ENCODE measurements at regions not wholly inside any gene's neighbourhood (a gene's known extent, or its start where the extent isn't known, plus 50 kb on each side); places are given as distances from the start of the nearest gene placed in this dataset.
"Not testable (repeated sequence)": the region's sequence is repeated elsewhere in the genome, so short reads cannot be mapped to it uniquely, and the experiment has no call there.

GRCh38 chr2:34677119-34677531 lies 1078.0 kb upstream of the FAM98A start:
- H4K91ac ChIP-seq (replicated peaks; ENCODE audit: insufficient read length, low read length); H2BK15ac ChIP-seq (ENCODE audit: low read length); H2AK5ac ChIP-seq (ENCODE audit: low read depth, low read length); H3K14ac ChIP-seq (ENCODE audit: insufficient read length); H3K36me3 ChIP-seq (ENCODE audit: control insufficient read depth in 2 of 4, insufficient read depth in 4 of 4, low read length in 3 of 4); H2BK12ac ChIP-seq (ENCODE audit: low read depth, low read length); H4K20me1 ChIP-seq (replicated peaks in 1 of 2; ENCODE audit: control insufficient read depth in 1 of 2, insufficient read depth in 2 of 2, low read length in 2 of 2); H3K23me2 ChIP-seq (ENCODE audit: low read depth, low read length); H3K27me3 ChIP-seq (replicated peaks in 1 of 4; ENCODE audit: control insufficient read depth in 3 of 4, extremely low read depth in 1 of 4, insufficient read depth in 3 of 4, low read length in 3 of 4); H3K79me2 ChIP-seq (ENCODE audit: control insufficient read depth in 1 of 2, insufficient read depth in 2 of 2, low read length in 2 of 2); H3K4me2 ChIP-seq (ENCODE audit: insufficient read depth in 1 of 2, low read depth in 2 of 2, low read length in 2 of 2); H2AFZ ChIP-seq (ENCODE audit: low read length); H3K9me3 ChIP-seq (ENCODE audit: insufficient read depth in 2 of 2, low read depth in 1 of 2, low read length in 1 of 2); H3K4ac ChIP-seq (replicated peaks; ENCODE audit: insufficient read length, low read depth, low read length); H3K9ac ChIP-seq (replicated peaks in 1 of 4; ENCODE audit: extremely low read depth in 1 of 4, low read depth in 3 of 4, low read length in 3 of 4); FAIRE-seq; H3K56ac ChIP-seq (replicated peaks; ENCODE audit: insufficient read length, low read depth, low read length); H4K8ac ChIP-seq (ENCODE audit: extremely low read depth, insufficient read depth, low read length); H2BK20ac ChIP-seq (ENCODE audit: low read length); H3K23ac ChIP-seq (ENCODE audit: insufficient read length); CTCF ChIA-PET (ENCODE audit: partially characterized antibody); H2BK5ac ChIP-seq (ENCODE audit: low read depth, low read length); H3K79me1 ChIP-seq (ENCODE audit: low read depth, low read length); DNase-seq (ENCODE audit: low read depth in 1 of 2, low spot score in 2 of 2); H2BK120ac ChIP-seq (replicated peaks; ENCODE audit: low read depth, low read length); H3K27ac ChIP-seq (ENCODE audit: low read depth, low read length); H4K5ac ChIP-seq (ENCODE audit: insufficient read length, low read depth, low read length); H3K4me1 ChIP-seq (replicated peaks in 1 of 4; ENCODE audit: control insufficient read depth in 3 of 4, insufficient read depth in 4 of 4, low read length in 3 of 4); H3K4me3 ChIP-seq (ENCODE audit: extremely low read depth in 1 of 4, insufficient read depth in 2 of 4, low read depth in 3 of 4, low read length in 4 of 4); H3K18ac ChIP-seq (ENCODE audit: extremely low read depth, low read length); POLR2A ChIA-PET (ENCODE audit: partially characterized antibody): not testable (repeated sequence)
- WGBS, 2 experiments (ENCODE audit: extremely low coverage in 1 of 2, insufficient coverage in 1 of 2, insufficient read length in 1 of 2, insufficient replicate concordance in 2 of 2, low coverage in 1 of 2, low lambda C conversion rate in 2 of 2, missing lambda C conversion rate in 1 of 2): 85% methylated on average over 3 of the region's 3 CpGs; no CpG with 5 or more reads in 1 of the 2 experiments

Data from H1 (cell line).